Keratinocyte (primary cell): ENCODE measurements at regions not wholly inside any gene's neighbourhood (a gene's known extent, or its start where the extent isn't known, plus 50 kb on each side); places are given as distances from the start of the nearest gene placed in this dataset.
A peak's percentile ranks its signal among the peaks of the same experiment; 100 is the strongest.

Experiments
- DNase-seq: peaks from one replicate; pipeline ENCODE4 v3.0.0-alpha.2; 2011; ENCODE audit warnings: low read depth, missing footprints, low spot score
- FAIRE-seq: peaks from 2 replicates; lab custom pipeline; 2011; peaks lifted over from hg19 to GRCh38; lab: Jason Lieb, UNC
- H2AFZ ChIP-seq: 2 replicates; pipeline ENCODE4 v1.6.0; 2012; ENCODE audit warnings: low read length, control low read depth, inconsistent platforms; ENCODE audit not compliant: control insufficient read depth
- H3K27ac ChIP-seq: 2 replicates; pipeline ENCODE4 v1.5.1; 2011; ENCODE audit warnings: low read length; ENCODE audit not compliant: control insufficient read depth, insufficient read depth
- H3K27me3 ChIP-seq: 3 replicates; pipeline ENCODE4 v1.6.0; 2011; ENCODE audit warnings: low read length; ENCODE audit not compliant: control insufficient read depth, insufficient read depth; ENCODE audit errors: extremely low read depth
- H3K36me3 ChIP-seq, 2 experiments: 2 replicates in 1 of 2; 3 replicates in 1 of 2; pipeline ENCODE4 v1.5.1; 2011; ENCODE audit warnings: low read length in 2 of 2, mild to moderate bottlenecking in 1 of 2; ENCODE audit not compliant: control insufficient read depth in 2 of 2, insufficient read depth in 2 of 2; ENCODE audit errors: extremely low read depth in 1 of 2
- H3K4me1 ChIP-seq: 3 replicates; pipeline ENCODE4 v1.5.1; 2011; ENCODE audit warnings: low read length; ENCODE audit not compliant: control insufficient read depth, insufficient read depth; ENCODE audit errors: extremely low read depth
- H3K4me2 ChIP-seq: 3 replicates; pipeline ENCODE4 v1.6.0; 2011; ENCODE audit warnings: low read depth, low read length; ENCODE audit not compliant: control insufficient read depth, insufficient read depth; ENCODE audit errors: extremely low read depth
- H3K4me3 ChIP-seq, 3 experiments: fragments of 200-600 bp in 1 of 3; sonication (generic) in 1 of 3; 2 replicates in 2 of 3; 3 replicates in 1 of 3; pipeline ENCODE4 v1.5.1; 2011 to 2016; ENCODE audit warnings: low read length in 3 of 3, mild to moderate bottlenecking in 3 of 3, control low read depth in 2 of 3, inconsistent platforms in 1 of 3, low read depth in 1 of 3, mixed read lengths in 1 of 3, mixed run types in 1 of 3, moderate library complexity in 1 of 3; ENCODE audit not compliant: control insufficient read depth in 2 of 3, insufficient read depth in 2 of 3; ENCODE audit errors: extremely low read depth in 1 of 3
- H3K79me2 ChIP-seq: 2 replicates; pipeline ENCODE4 v1.6.0; 2012; ENCODE audit warnings: low read length; ENCODE audit not compliant: control insufficient read depth, insufficient read depth
- H3K9ac ChIP-seq: 3 replicates; pipeline ENCODE4 v1.6.0; 2011; ENCODE audit warnings: low read length; ENCODE audit not compliant: control insufficient read depth, insufficient read depth; ENCODE audit errors: extremely low read depth
- H3K9me1 ChIP-seq: 3 replicates; pipeline ENCODE4 v1.6.0; 2011; ENCODE audit warnings: low read length; ENCODE audit not compliant: control insufficient read depth, insufficient read depth; ENCODE audit errors: extremely low read depth
- H3K9me3 ChIP-seq: 2 replicates; pipeline ENCODE4 v1.5.1; 2012; ENCODE audit warnings: low read depth, low read length; ENCODE audit not compliant: control insufficient read depth
- H4K20me1 ChIP-seq: 3 replicates; pipeline ENCODE4 v1.6.0; 2011; ENCODE audit warnings: low read length; ENCODE audit not compliant: control insufficient read depth, insufficient read depth; ENCODE audit errors: extremely low read depth
- CTCF ChIP-seq, 3 experiments: IDR thresholded peaks in 1 of 3; conservative IDR thresholded peaks in 1 of 3; optimal IDR thresholded peaks in 1 of 3; 2 replicates in 2 of 3; 3 replicates in 1 of 3; pipeline versions ENCODE3 to v1.5.1; 2011; ENCODE audit warnings: low read length in 3 of 3, mild to moderate bottlenecking in 3 of 3, moderate library complexity in 2 of 3, control low read depth in 1 of 3, inconsistent platforms in 1 of 3; ENCODE audit not compliant: insufficient read depth in 2 of 3; ENCODE audit errors: extremely low read depth in 1 of 3
- EZH2 ChIP-seq: IDR thresholded peaks from one replicate; pipeline ENCODE4 v1.6.1; 2012; ENCODE audit warnings: inconsistent platforms, mild to moderate bottlenecking, low read length, moderate library complexity
- dilution Hi-C: fragments of 300-500 bp; cut with MboI; formaldehyde crosslinking; loops from one replicate; pipeline ENCODE4 v1.7.0; 2020; ENCODE audit warnings: low sequenced_read_pairs; ENCODE audit not compliant: extremely low pct_ligation_motif_present

GRCh38 chr15:98311566-98312188, 336.7 kb upstream of the IGF1R start:
- Histone ChIP-seq H3K9me3 (no peaks in the 10 kb centered on the region), H3K4me2 (peak overlapping the region; percentile 57), H3K4me1 (no peaks in the 10 kb centered on the region), H4K20me1 (no peaks in the 10 kb centered on the region), H3K36me3 (no peaks in the 10 kb centered on the region), H3K9me1 (no peaks in the 10 kb centered on the region), H3K4me3 (no peak overlapping the region), H2AFZ (no peak overlapping the region), H3K79me2 (no peaks in the 10 kb centered on the region), H3K9ac (no peak overlapping the region), H3K27me3 (no peaks in the 10 kb centered on the region), H3K27ac (no peak overlapping the region)
- peak; percentile 61 for FAIRE-seq
- DNase-seq = peak; percentile 13
- dilution Hi-C loops = no loop called here
- TF ChIP-seq CTCF (optimal IDR thresholded peaks at IDR 0.05 in 1 of 3, IDR thresholded peaks at IDR 0.05 in 1 of 3, conservative IDR thresholded peaks at IDR 0.05 in 1 of 3; ENCODE audit: extremely low read depth in 1 of 3, insufficient read depth in 2 of 3, low read length in 3 of 3) (peak; percentile 61 to 74 (median 68)), EZH2 (no peak)

- dilution Hi-C loops = no loop called here
- no peak overlapping the region for H3K27ac ChIP-seq
- H3K4me3 ChIP-seq = no peak overlapping the region
- no peaks in the 10 kb centered on the region for H3K36me3 ChIP-seq
- H3K4me2 ChIP-seq = no peak overlapping the region
- no peak for TF ChIP-seq CTCF (optimal IDR thresholded peaks at IDR 0.05 in 1 of 3, IDR thresholded peaks at IDR 0.05 in 1 of 3, conservative IDR thresholded peaks at IDR 0.05 in 1 of 3; ENCODE audit: extremely low read depth in 1 of 3, insufficient read depth in 2 of 3, low read length in 3 of 3)
- TF ChIP-seq EZH2 = no peak
- H2AFZ ChIP-seq = no peak overlapping the region
- no peak overlapping the region for H3K9ac ChIP-seq
- no peaks in the 10 kb centered on the region for H3K27me3 ChIP-seq
- H3K79me2 ChIP-seq = no peaks in the 10 kb centered on the region
- no peaks in the 10 kb centered on the region for H3K9me3 ChIP-seq
- DNase-seq (no peak), FAIRE-seq (no peak)
- no peaks in the 10 kb centered on the region for H3K4me1 ChIP-seq
- no peaks in the 10 kb centered on the region for H4K20me1 ChIP-seq
- no peaks in the 10 kb centered on the region for H3K9me1 ChIP-seq
These were observed 335.4 kb upstream of the IGF1R start for GRCh38 chr15:98312913-98313312.
